SK-N-SH treated with all-trans-retinoic acid at 6 μM for 48 hours (cell line): ENCODE measurements at regions not wholly inside any gene's neighbourhood (a gene's known extent, or its start where the extent isn't known, plus 50 kb on each side); places are given as distances from the start of the nearest gene placed in this dataset.

Source experiments
- ATAC-seq: fragments of 200-7000 bp; cut with Tn5 transposase; 3 replicates; pipeline ENCODE4 v1.9.1; 2020; ENCODE audit warnings: mild to moderate bottlenecking, moderate library complexity
- ARNTL ChIP-seq: fragments of 450-650 bp; formaldehyde crosslinking; IDR thresholded peaks from 2 replicates; pipeline ENCODE4 v1.5.0; 2020; ENCODE audit warnings: low read depth, mild to moderate bottlenecking, moderate library complexity, borderline replicate concordance
- BACH2 ChIP-seq: fragments of 250-450 bp; sonication (Bioruptor Pico); IDR thresholded peaks from 2 replicates; pipeline ENCODE4 v1.9.0; 2021; ENCODE audit warnings: mild to moderate bottlenecking, borderline replicate concordance
- CREB5 ChIP-seq: fragments of 250-450 bp; sonication (Bioruptor Pico); IDR thresholded peaks from 2 replicates; pipeline ENCODE4 v1.5.1; 2020; ENCODE audit warnings: low read depth, mild to moderate bottlenecking, moderate library complexity
- CSDC2 ChIP-seq: fragments of 250-450 bp; sonication (Bioruptor Pico); IDR thresholded peaks from 2 replicates; pipeline ENCODE4 v1.5.0; 2020; ENCODE audit warnings: mild to moderate bottlenecking, moderate library complexity
- ESRRG ChIP-seq: fragments of 250-450 bp; sonication (Bioruptor Pico); IDR thresholded peaks from 2 replicates; pipeline ENCODE4 v1.6.1; 2021; ENCODE audit warnings: mild to moderate bottlenecking
- GLIS3 ChIP-seq: fragments of 250-450 bp; sonication (Bioruptor Pico); IDR thresholded peaks from 2 replicates; pipeline ENCODE4 v1.5.0; 2020; ENCODE audit warnings: mild to moderate bottlenecking, moderate library complexity
- ISL1 ChIP-seq: fragments of 250-450 bp; sonication (Bioruptor Pico); IDR thresholded peaks from 2 replicates; pipeline ENCODE4 v2.1.2; 2022; ENCODE audit warnings: mild to moderate bottlenecking, moderate library complexity
- OSR1 ChIP-seq: fragments of 250-450 bp; sonication (Bioruptor Pico); IDR thresholded peaks from 2 replicates; pipeline ENCODE4 v1.8.0; 2022; ENCODE audit warnings: moderate library complexity, mild to moderate bottlenecking, inconsistent platforms
- PPARA ChIP-seq: fragments of 250-450 bp; sonication (Bioruptor Pico); IDR thresholded peaks from 2 replicates; pipeline ENCODE4 v1.5.0; 2020; ENCODE audit warnings: mild to moderate bottlenecking, borderline replicate concordance
- RARB ChIP-seq: fragments of 250-450 bp; sonication (Bioruptor Pico); IDR thresholded peaks from 2 replicates; pipeline ENCODE4 v1.8.0; 2021; ENCODE audit warnings: mild to moderate bottlenecking, moderate library complexity
- SNAI2 ChIP-seq: fragments of 250-450 bp; sonication (Bioruptor Pico); IDR thresholded peaks from 2 replicates; pipeline ENCODE4 v1.5.0; 2020; ENCODE audit warnings: mild to moderate bottlenecking, moderate library complexity
- TCF4 ChIP-seq: fragments of 250-450 bp; sonication (Bioruptor Pico); IDR thresholded peaks from 2 replicates; pipeline ENCODE4 v1.8.0; 2021; ENCODE audit warnings: mild to moderate bottlenecking, moderate library complexity, borderline replicate concordance
- TOX ChIP-seq: fragments of 250-450 bp; sonication (Bioruptor Pico); IDR thresholded peaks from 2 replicates; pipeline ENCODE4 v1.8.0; 2021; ENCODE audit warnings: mild to moderate bottlenecking, moderate library complexity, borderline replicate concordance
- TSHZ2 ChIP-seq: fragments of 250-450 bp; sonication (Bioruptor Pico); IDR thresholded peaks from 2 replicates; pipeline ENCODE4 v1.5.0; 2020; ENCODE audit warnings: mild to moderate bottlenecking, moderate library complexity
- ZC3H10 ChIP-seq: fragments of 250-450 bp; sonication (Bioruptor Pico); IDR thresholded peaks from 2 replicates; pipeline ENCODE4 v1.5.1; 2021; ENCODE audit warnings: mild to moderate bottlenecking, moderate library complexity
- ZFP30 ChIP-seq: fragments of 450-650 bp; formaldehyde crosslinking; IDR thresholded peaks from 2 replicates; pipeline ENCODE4 v1.5.0; 2022; ENCODE audit warnings: mild to moderate bottlenecking, moderate library complexity
- ZNF565 ChIP-seq: fragments of 450-650 bp; formaldehyde crosslinking; conservative IDR thresholded peaks from 2 replicates; pipeline ENCODE4 v1.5.0; 2020; ENCODE audit warnings: low read depth, mild to moderate bottlenecking, moderate library complexity
- ZNF70 ChIP-seq: fragments of 450-650 bp; formaldehyde crosslinking; IDR thresholded peaks from 2 replicates; pipeline ENCODE4 v1.5.0; 2020; ENCODE audit warnings: mild to moderate bottlenecking, moderate library complexity
- ZNF8 ChIP-seq: fragments of 450-650 bp; formaldehyde crosslinking; IDR thresholded peaks from 2 replicates; pipeline ENCODE4 v1.5.0; 2020; ENCODE audit warnings: mild to moderate bottlenecking, moderate library complexity
- TF ChIP-seq, protein P1 (sequence below): fragments of 250-450 bp; sonication (Bioruptor Pico); IDR thresholded peaks from 2 replicates; pipeline ENCODE4 v1.5.1; 2021; ENCODE audit warnings: mild to moderate bottlenecking, moderate library complexity
- TF ChIP-seq, protein P2 (sequence below): fragments of 250-450 bp; sonication (Bioruptor Pico); IDR thresholded peaks from 2 replicates; pipeline ENCODE4 v1.8.0; 2021; ENCODE audit warnings: low read depth, mild to moderate bottlenecking, moderate library complexity, borderline replicate concordance
- TF ChIP-seq, protein P3 (sequence below): fragments of 250-450 bp; sonication (Bioruptor Pico); IDR thresholded peaks from 2 replicates; pipeline ENCODE4 v1.8.0; 2020; ENCODE audit warnings: mild to moderate bottlenecking, moderate library complexity, borderline replicate concordance

DNA sequence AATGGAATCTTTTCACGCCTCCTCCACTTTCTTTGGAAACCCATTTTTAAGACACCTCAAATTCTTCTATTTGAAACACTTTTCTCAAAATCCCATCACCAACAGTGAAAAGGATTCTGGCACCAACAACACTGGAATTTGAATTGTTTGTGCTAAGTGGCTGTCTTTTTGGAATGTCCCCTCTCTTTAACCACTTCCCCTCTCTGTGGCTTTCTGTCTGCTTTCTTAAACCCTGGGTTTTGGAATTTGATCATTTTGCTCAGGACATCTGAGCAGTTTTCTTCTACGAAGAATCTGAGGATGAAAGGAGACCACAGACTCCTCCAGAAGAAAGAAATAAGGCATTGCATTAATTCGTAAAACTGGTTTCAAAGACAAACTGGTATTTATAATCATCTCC lies 89.0 kb downstream of the MXRA5 start:
- ATAC-seq = no peak
- TF ChIP-seq ZFP30 (no peak), ZNF8 (CRISPR knock-in tag) (no peak), BACH2 (CRISPR knock-in tag) (no peak), TCF4 (no peak), ESRRG (no peak), CREB5 (CRISPR knock-in tag) (no peak)

- TF ChIP-seq, protein P1, sequence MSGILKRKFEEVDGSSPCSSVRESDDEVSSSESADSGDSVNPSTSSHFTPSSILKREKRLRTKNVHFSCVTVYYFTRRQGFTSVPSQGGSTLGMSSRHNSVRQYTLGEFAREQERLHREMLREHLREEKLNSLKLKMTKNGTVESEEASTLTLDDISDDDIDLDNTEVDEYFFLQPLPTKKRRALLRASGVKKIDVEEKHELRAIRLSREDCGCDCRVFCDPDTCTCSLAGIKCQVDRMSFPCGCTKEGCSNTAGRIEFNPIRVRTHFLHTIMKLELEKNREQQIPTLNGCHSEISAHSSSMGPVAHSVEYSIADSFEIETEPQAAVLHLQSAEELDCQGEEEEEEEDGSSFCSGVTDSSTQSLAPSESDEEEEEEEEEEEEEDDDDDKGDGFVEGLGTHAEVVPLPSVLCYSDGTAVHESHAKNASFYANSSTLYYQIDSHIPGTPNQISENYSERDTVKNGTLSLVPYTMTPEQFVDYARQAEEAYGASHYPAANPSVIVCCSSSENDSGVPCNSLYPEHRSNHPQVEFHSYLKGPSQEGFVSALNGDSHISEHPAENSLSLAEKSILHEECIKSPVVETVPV (CRISPR knock-in tag) = no peak
- TF ChIP-seq ISL1 (CRISPR knock-in tag) (no peak), RARB (no peak), ZNF565 (no peak), SNAI2 (no peak), PPARA (CRISPR knock-in tag) (no peak), CREB5 (CRISPR knock-in tag) (no peak), ZFP30 (no peak), OSR1 (CRISPR knock-in tag) (no peak), ZNF8 (CRISPR knock-in tag) (no peak), BACH2 (CRISPR knock-in tag) (no peak), TOX (CRISPR knock-in tag) (no peak), ARNTL (CRISPR knock-in tag) (no peak)
- TF ChIP-seq, protein P2, sequence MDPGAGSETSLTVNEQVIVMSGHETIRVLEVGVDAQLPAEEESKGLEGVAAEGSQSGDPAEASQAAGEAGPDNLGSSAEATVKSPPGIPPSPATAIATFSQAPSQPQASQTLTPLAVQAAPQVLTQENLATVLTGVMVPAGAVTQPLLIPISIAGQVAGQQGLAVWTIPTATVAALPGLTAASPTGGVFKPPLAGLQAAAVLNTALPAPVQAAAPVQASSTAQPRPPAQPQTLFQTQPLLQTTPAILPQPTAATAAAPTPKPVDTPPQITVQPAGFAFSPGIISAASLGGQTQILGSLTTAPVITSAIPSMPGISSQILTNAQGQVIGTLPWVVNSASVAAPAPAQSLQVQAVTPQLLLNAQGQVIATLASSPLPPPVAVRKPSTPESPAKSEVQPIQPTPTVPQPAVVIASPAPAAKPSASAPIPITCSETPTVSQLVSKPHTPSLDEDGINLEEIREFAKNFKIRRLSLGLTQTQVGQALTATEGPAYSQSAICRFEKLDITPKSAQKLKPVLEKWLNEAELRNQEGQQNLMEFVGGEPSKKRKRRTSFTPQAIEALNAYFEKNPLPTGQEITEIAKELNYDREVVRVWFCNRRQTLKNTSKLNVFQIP (CRISPR knock-in tag) = no peak
- TF ChIP-seq, protein P3, sequence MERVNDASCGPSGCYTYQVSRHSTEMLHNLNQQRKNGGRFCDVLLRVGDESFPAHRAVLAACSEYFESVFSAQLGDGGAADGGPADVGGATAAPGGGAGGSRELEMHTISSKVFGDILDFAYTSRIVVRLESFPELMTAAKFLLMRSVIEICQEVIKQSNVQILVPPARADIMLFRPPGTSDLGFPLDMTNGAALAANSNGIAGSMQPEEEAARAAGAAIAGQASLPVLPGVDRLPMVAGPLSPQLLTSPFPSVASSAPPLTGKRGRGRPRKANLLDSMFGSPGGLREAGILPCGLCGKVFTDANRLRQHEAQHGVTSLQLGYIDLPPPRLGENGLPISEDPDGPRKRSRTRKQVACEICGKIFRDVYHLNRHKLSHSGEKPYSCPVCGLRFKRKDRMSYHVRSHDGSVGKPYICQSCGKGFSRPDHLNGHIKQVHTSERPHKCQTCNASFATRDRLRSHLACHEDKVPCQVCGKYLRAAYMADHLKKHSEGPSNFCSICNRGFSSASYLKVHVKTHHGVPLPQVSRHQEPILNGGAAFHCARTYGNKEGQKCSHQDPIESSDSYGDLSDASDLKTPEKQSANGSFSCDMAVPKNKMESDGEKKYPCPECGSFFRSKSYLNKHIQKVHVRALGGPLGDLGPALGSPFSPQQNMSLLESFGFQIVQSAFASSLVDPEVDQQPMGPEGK (CRISPR knock-in tag) = no peak
- no peak for ATAC-seq
Measured at GRCh38 chrX:3256868-3257267, 89.6 kb downstream of the MXRA5 start.

DNA sequence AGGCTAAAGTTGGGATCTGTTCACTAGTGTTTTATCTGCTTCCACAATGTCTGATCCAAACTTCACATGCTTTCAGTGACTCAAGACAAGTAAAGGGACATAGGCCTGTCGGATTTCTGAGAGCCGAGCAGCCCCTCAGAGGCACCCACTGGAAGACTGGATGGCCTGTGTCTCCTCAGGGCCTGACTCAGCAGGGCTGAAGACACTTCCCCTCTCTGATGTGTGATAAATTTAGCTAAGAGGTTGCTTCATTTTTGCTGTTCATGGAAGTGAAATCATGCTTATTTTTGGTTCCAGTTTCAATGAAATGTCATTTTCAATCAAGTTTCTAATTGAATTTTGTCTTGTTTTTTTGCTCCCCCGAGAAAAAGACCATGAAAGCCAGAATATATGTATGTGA lies 93.7 kb downstream of the MXRA5 start:
- ATAC-seq = no peak
- no peak for TF ChIP-seq ARNTL (CRISPR knock-in tag)
- no peak for TF ChIP-seq CREB5 (CRISPR knock-in tag)
- TF ChIP-seq CSDC2 (CRISPR knock-in tag) = no peak
- TF ChIP-seq TCF4 = no peak
- TF ChIP-seq OSR1 (CRISPR knock-in tag) = no peak
- TF ChIP-seq ZNF70 (CRISPR knock-in tag) = no peak
- no peak for TF ChIP-seq ZNF565
- TF ChIP-seq GLIS3 (CRISPR knock-in tag) = no peak
- TF ChIP-seq TOX (CRISPR knock-in tag) = no peak
- TF ChIP-seq ESRRG = no peak
- no peak for TF ChIP-seq TSHZ2
- TF ChIP-seq, protein P3 (CRISPR knock-in tag) = no peak
- TF ChIP-seq, protein P2 (CRISPR knock-in tag) = no peak
- no peak for TF ChIP-seq ZC3H10 (CRISPR knock-in tag)
